ENCODE measurements at regions not wholly inside any gene's neighbourhood (a gene's known extent, or its start where the extent isn't known, plus 50 kb on each side); places are given as distances from the start of the nearest gene placed in this dataset.
"Not testable (repeated sequence)": the region's sequence is repeated elsewhere in the genome, so short reads cannot be mapped to it uniquely, and the experiment has no call there.

GRCh38 chr3:23706111-23706510 lies 99.6 kb upstream of the UBE2E1 start:
- DNase-seq (ENCODE audit: low read depth, low spot score) = no peak

- no peak for DNase-seq (ENCODE audit: low read depth, low spot score)
Measured at GRCh38 chr3:23709987-23710386, 95.8 kb upstream of the UBE2E1 start.

GRCh38 chr3:23710555-23710954 lies 95.2 kb upstream of the UBE2E1 start:
- peak; percentile 65 for DNase-seq (ENCODE audit: low read depth, low spot score)

- no peak for DNase-seq (ENCODE audit: low read depth, low spot score)
Measured at GRCh38 chr3:23711916-23712494, 93.8 kb upstream of the UBE2E1 start.

GRCh38 chr3:23712656-23713559 lies 92.8 kb upstream of the UBE2E1 start:
- DNase-seq (ENCODE audit: low read depth, low spot score) = peak; percentile 80

- DNase-seq (ENCODE audit: low read depth, low spot score) = no peak
Measured at GRCh38 chr3:23713641-23714040, 92.1 kb upstream of the UBE2E1 start.

GRCh38 chr3:23720059-23720458 lies 85.7 kb upstream of the UBE2E1 start:
- DNase-seq (ENCODE audit: low read depth, low spot score) = no peak

- no peak for DNase-seq (ENCODE audit: low read depth, low spot score)
Measured at GRCh38 chr3:23720885-23721284, 84.9 kb upstream of the UBE2E1 start.

GRCh38 chr3:23723141-23723540 lies 82.6 kb upstream of the UBE2E1 start:
- no peak for DNase-seq (ENCODE audit: low read depth, low spot score)

GRCh38 chr3:23723930-23724329 lies 81.8 kb upstream of the UBE2E1 start:
- no peak for DNase-seq (ENCODE audit: low read depth, low spot score)

- DNase-seq (ENCODE audit: low read depth, low spot score) = no peak
Measured at GRCh38 chr3:23726811-23727548, 78.8 kb upstream of the UBE2E1 start.

GRCh38 chr3:23728601-23729117 lies 77.1 kb upstream of the UBE2E1 start:
- no peak for DNase-seq (ENCODE audit: low read depth, low spot score)

GRCh38 chr3:23729362-23729761 lies 76.4 kb upstream of the UBE2E1 start:
- DNase-seq (ENCODE audit: low read depth, low spot score) = not testable (repeated sequence)

GRCh38 chr3:23734481-23734880 lies 71.3 kb upstream of the UBE2E1 start:
- no peak for DNase-seq (ENCODE audit: low read depth, low spot score)

GRCh38 chr3:23735062-23735461 lies 70.7 kb upstream of the UBE2E1 start:
- DNase-seq (ENCODE audit: low read depth, low spot score) = no peak

- no peak for DNase-seq (ENCODE audit: low read depth, low spot score)
Measured at GRCh38 chr3:23735535-23736326, 70.0 kb upstream of the UBE2E1 start.

GRCh38 chr3:23738944-23739343 lies 66.8 kb upstream of the UBE2E1 start:
- no peak for DNase-seq (ENCODE audit: low read depth, low spot score)

GRCh38 chr3:23739536-23739935 lies 66.2 kb upstream of the UBE2E1 start:
- no peak for DNase-seq (ENCODE audit: low read depth, low spot score)

- DNase-seq (ENCODE audit: low read depth, low spot score) = no peak
Measured at GRCh38 chr3:23740517-23740965, 65.2 kb upstream of the UBE2E1 start.

GRCh38 chr3:23741036-23741706 lies 64.6 kb upstream of the UBE2E1 start:
- no peak for DNase-seq (ENCODE audit: low read depth, low spot score)
